B cell (primary cell): ENCODE measurements at regions not wholly inside any gene's neighbourhood (a gene's known extent, or its start where the extent isn't known, plus 50 kb on each side); places are given as distances from the start of the nearest gene placed in this dataset.
"Not testable (repeated sequence)": the region's sequence is repeated elsewhere in the genome, so short reads cannot be mapped to it uniquely, and the experiment has no call there.

Experiments used
- EZH2 ChIP-seq: IDR thresholded peaks from 2 replicates; pipeline ENCODE4 v1.6.1; 2012; ENCODE audit warnings: borderline replicate concordance, low read depth, mild to moderate bottlenecking, moderate library complexity, low read length; ENCODE audit not compliant: insufficient read depth, poor library complexity, severe bottlenecking
- TF ChIP-seq, protein P1 (sequence below): fragments of 200-600 bp; IDR thresholded peaks from one replicate; pipeline ENCODE4 v1.8.0; 2022; ENCODE audit warnings: antibody characterized with exemption, mild to moderate bottlenecking

DNA sequence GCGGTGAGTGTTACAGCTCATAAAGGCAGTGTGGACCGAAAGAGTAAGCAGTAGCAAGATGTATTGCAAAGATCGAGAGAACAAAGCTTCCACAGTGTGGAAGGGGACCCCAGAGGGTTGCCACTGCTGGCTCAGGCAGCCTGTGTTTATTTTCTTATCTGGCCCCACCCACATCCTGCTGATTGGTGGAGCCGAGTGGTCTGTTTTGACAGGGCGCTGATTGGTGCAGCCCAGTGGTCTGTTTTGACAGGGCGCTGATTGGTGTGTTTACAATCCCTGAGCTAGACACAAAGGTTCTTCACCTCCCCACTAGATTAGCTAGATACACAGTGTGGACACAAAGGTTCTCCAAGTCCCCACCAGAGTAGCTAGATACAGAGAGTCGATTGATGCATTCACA, 747.8 kb upstream of the NRXN1 start:
- TF ChIP-seq, protein P1, sequence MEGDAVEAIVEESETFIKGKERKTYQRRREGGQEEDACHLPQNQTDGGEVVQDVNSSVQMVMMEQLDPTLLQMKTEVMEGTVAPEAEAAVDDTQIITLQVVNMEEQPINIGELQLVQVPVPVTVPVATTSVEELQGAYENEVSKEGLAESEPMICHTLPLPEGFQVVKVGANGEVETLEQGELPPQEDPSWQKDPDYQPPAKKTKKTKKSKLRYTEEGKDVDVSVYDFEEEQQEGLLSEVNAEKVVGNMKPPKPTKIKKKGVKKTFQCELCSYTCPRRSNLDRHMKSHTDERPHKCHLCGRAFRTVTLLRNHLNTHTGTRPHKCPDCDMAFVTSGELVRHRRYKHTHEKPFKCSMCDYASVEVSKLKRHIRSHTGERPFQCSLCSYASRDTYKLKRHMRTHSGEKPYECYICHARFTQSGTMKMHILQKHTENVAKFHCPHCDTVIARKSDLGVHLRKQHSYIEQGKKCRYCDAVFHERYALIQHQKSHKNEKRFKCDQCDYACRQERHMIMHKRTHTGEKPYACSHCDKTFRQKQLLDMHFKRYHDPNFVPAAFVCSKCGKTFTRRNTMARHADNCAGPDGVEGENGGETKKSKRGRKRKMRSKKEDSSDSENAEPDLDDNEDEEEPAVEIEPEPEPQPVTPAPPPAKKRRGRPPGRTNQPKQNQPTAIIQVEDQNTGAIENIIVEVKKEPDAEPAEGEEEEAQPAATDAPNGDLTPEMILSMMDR: not testable (repeated sequence)
- TF ChIP-seq EZH2: not testable (repeated sequence)
